Subcutaneous abdominal adipose tissue (tissue), 5 donors: ENCODE measurements at regions not wholly inside any gene's neighbourhood (a gene's known extent, or its start where the extent isn't known, plus 50 kb on each side); places are given as distances from the start of the nearest gene placed in this dataset.

ENCODE experiments used
- H3K27ac ChIP-seq: one replicate; pipeline ENCODE4 v1.7.0; 2013; ENCODE audit warnings: low read depth, mild to moderate bottlenecking, inconsistent platforms, low read length, moderate library complexity
- H3K27me3 ChIP-seq, 5 donors: one replicate each; pipeline ENCODE4 v1.7.0; 2013; ENCODE audit warnings: low read length in 5 of 5, inconsistent platforms in 1 of 5; ENCODE audit not compliant: control insufficient read depth in 5 of 5, insufficient read depth in 4 of 5
- H3K36me3 ChIP-seq, 5 donors: one replicate each; pipeline ENCODE4 v1.7.0; 2013; ENCODE audit warnings: low read length in 5 of 5; ENCODE audit not compliant: control insufficient read depth in 5 of 5, insufficient read depth in 5 of 5
- H3K4me1 ChIP-seq, 5 donors: one replicate each; pipeline ENCODE4 v1.7.0; 2013; ENCODE audit warnings: low read length in 5 of 5, mild to moderate bottlenecking in 3 of 5, moderate library complexity in 1 of 5; ENCODE audit not compliant: control insufficient read depth in 5 of 5, insufficient read depth in 5 of 5
- H3K4me3 ChIP-seq, 5 donors: one replicate each; pipeline ENCODE4 v1.7.0; 2013; ENCODE audit warnings: low read length in 5 of 5, low read depth in 1 of 5
- H3K9ac ChIP-seq, 5 donors: one replicate each; pipeline ENCODE4 v1.7.0; 2013; ENCODE audit warnings: low read length in 5 of 5, mild to moderate bottlenecking in 4 of 5, moderate library complexity in 3 of 5
- H3K9me3 ChIP-seq, 5 donors: one replicate each; pipeline ENCODE4 v1.7.0; 2013; ENCODE audit warnings: low read length in 5 of 5; ENCODE audit not compliant: control insufficient read depth in 5 of 5
- donor health status: healthy.
- donor health status: healthy.
- donor health status: healthy.
- donor health status: healthy.
- donor health status: healthy.

GRCh38 chr11:11163669-11164333 is 189.2 kb downstream of the CSNK2A3 start:
- H3K9me3 ChIP-seq, result peaks cover 0 to 6% (median 0%) of the 10 kb centered on the region in 5 donors
- no peak overlapping the region for H3K9ac ChIP-seq
- H3K4me1 ChIP-seq, result peaks cover 0 to 4% (median 0%) of the 10 kb centered on the region in 5 donors
- no peaks in the 10 kb centered on the region for H3K36me3 ChIP-seq
- no peaks in the 10 kb centered on the region for H3K27me3 ChIP-seq
- no peak overlapping the region for H3K4me3 ChIP-seq
- no peak overlapping the region for H3K27ac ChIP-seq

- H3K27me3 ChIP-seq, result no peaks in the 10 kb centered on the region
- H3K4me3 ChIP-seq, result no peak overlapping the region
- peaks cover 0 to 6% (median 0%) of the 10 kb centered on the region in 5 donors for H3K9me3 ChIP-seq
- no peak overlapping the region for H3K27ac ChIP-seq
- H3K36me3 ChIP-seq, result no peaks in the 10 kb centered on the region
- H3K9ac ChIP-seq, result no peak overlapping the region
- peaks cover 0 to 4% (median 0%) of the 10 kb centered on the region in 5 donors for H3K4me1 ChIP-seq
Observed at GRCh38 chr11:11163236-11163635, 189.8 kb downstream of the CSNK2A3 start.

GRCh38 chr11:11157185-11157584 is 195.9 kb downstream of the CSNK2A3 start:
- no peak overlapping the region for H3K9ac ChIP-seq
- no peaks in the 10 kb centered on the region for H3K36me3 ChIP-seq
- H3K4me1 ChIP-seq, result peaks cover 0 to 4% (median 0%) of the 10 kb centered on the region in 5 donors
- H3K9me3 ChIP-seq, result peaks cover 0 to 6% (median 0%) of the 10 kb centered on the region in 5 donors
- no peak overlapping the region for H3K27ac ChIP-seq
- no peaks in the 10 kb centered on the region for H3K27me3 ChIP-seq
- no peak overlapping the region for H3K4me3 ChIP-seq

- H3K9ac ChIP-seq, result no peak overlapping the region
- H3K4me1 ChIP-seq, result peaks cover 0 to 4% (median 0%) of the 10 kb centered on the region in 5 donors
- H3K27ac ChIP-seq, result no peak overlapping the region
- peaks cover 0 to 6% (median 0%) of the 10 kb centered on the region in 5 donors for H3K9me3 ChIP-seq
- no peak overlapping the region for H3K4me3 ChIP-seq
- no peaks in the 10 kb centered on the region for H3K36me3 ChIP-seq
- no peaks in the 10 kb centered on the region for H3K27me3 ChIP-seq
Observed at GRCh38 chr11:11155962-11156815, 196.9 kb downstream of the CSNK2A3 start.

- Histone ChIP-seq H3K9me3 (no peaks in the 10 kb centered on the region), H3K36me3 (no peaks in the 10 kb centered on the region), H3K27ac (no peak overlapping the region), H3K4me3 (no peak overlapping the region), H3K27me3 (no peaks in the 10 kb centered on the region), H3K4me1 (peaks cover under 1 to 12% (median 10%) of the 10 kb centered on the region in 5 donors), H3K9ac (no peak overlapping the region)
Observed at GRCh38 chr11:11152877-11153276, 200.2 kb downstream of the CSNK2A3 start.

- Histone ChIP-seq H3K9ac (no peak overlapping the region), H3K27me3 (no peaks in the 10 kb centered on the region), H3K4me1 (peaks cover 2 to 16% (median 10%) of the 10 kb centered on the region in 5 donors), H3K36me3 (no peaks in the 10 kb centered on the region), H3K4me3 (no peak overlapping the region), H3K27ac (no peak overlapping the region), H3K9me3 (peaks cover 0 to 8% (median 2%) of the 10 kb centered on the region in 5 donors)
Observed at GRCh38 chr11:11149671-11150459, 203.2 kb downstream of the CSNK2A3 start.

GRCh38 chr11:11148596-11148995 is 204.5 kb downstream of the CSNK2A3 start:
- no peaks in the 10 kb centered on the region for H3K27me3 ChIP-seq
- H3K9ac ChIP-seq, result no peak overlapping the region
- no peaks in the 10 kb centered on the region for H3K36me3 ChIP-seq
- H3K4me3 ChIP-seq, result no peak overlapping the region
- H3K27ac ChIP-seq, result no peak overlapping the region
- peaks cover 2 to 16% (median 10%) of the 10 kb centered on the region in 5 donors for H3K4me1 ChIP-seq
- peaks cover 0 to 8% (median 2%) of the 10 kb centered on the region in 5 donors for H3K9me3 ChIP-seq

GRCh38 chr11:11148104-11148509 is 204.9 kb downstream of the CSNK2A3 start:
- Histone ChIP-seq H3K36me3 (no peaks in the 10 kb centered on the region), H3K27ac (no peak overlapping the region), H3K27me3 (no peaks in the 10 kb centered on the region), H3K4me3 (no peak overlapping the region), H3K4me1 (peaks cover 2 to 16% (median 10%) of the 10 kb centered on the region in 5 donors), H3K9ac (no peak overlapping the region), H3K9me3 (peaks cover 0 to 8% (median 2%) of the 10 kb centered on the region in 5 donors)

GRCh38 chr11:11146830-11147229 is 206.2 kb downstream of the CSNK2A3 start:
- H3K9me3 ChIP-seq, result peaks cover 0 to 8% (median 2%) of the 10 kb centered on the region in 5 donors
- H3K27me3 ChIP-seq, result no peaks in the 10 kb centered on the region
- no peak overlapping the region for H3K9ac ChIP-seq
- peaks cover 2 to 24% (median 11%) of the 10 kb centered on the region in 5 donors for H3K4me1 ChIP-seq
- no peak overlapping the region for H3K27ac ChIP-seq
- no peaks in the 10 kb centered on the region for H3K36me3 ChIP-seq
- no peak overlapping the region for H3K4me3 ChIP-seq
